ENCODE measurements at regions not wholly inside any gene's neighbourhood (a gene's known extent, or its start where the extent isn't known, plus 50 kb on each side); places are given as distances from the start of the nearest gene placed in this dataset.
"Not testable (repeated sequence)": the region's sequence is repeated elsewhere in the genome, so short reads cannot be mapped to it uniquely, and the experiment has no call there.

DNA sequence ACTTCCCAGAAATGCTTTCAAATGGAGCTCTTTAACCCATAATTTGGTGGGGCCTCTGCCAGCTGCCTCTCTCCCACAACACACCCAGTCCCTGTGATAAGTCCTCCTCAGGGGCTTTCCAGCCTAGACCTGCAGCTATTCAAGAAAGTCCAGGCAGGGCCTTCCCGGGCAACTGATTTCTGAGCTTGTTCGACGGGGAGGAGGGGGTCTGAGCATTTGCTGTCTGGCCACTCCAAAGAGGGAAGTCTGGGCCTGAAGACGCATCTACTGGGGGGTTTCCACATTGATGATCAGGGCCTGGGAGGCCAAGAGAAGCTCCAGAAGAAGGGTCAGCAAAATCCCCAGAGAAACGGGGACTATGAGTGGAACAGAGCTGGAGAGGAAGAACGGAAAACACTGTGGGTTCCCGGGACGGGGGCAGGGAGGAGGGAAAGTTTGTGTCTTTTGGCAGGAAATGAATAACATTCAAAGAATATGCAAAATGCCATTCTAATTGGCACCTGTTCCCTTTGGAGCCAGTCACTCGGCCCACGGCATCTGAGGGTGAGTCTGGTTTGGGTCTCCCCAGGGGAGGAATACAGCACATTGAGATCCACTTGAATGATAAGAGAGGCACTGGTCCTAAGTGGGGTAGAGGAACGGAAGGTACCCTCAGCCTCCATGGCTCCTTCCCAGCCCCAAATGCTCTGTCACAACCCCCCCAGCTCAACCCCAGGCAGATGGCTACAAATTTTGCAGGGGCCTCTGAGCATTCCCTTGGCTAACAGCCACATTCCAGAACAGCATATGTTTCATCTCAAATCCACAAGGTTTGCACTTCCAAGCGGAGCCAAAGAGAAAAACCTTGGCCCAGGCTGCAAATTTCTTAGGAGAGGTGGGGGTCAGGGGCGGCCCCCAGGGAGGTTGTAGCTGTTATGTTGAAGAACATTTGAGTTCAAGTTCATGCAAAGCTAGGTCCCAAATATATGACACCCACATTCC lies 72.0 kb downstream of the RPUSD4 start:
- no peak for DNase-seq (ENCODE audit: insufficient read length, low spot score)
- TF ChIP-seq SPI1 (IDR thresholded peaks at IDR 0.05; ENCODE audit: low read depth, low read length) (no peak), POLR2A (IDR thresholded peaks at IDR 0.05; ENCODE audit: low read depth, low read length) (no peak), POU2F2 (IDR thresholded peaks at IDR 0.05; ENCODE audit: low read depth, low read length) (no peak), TAF1 (IDR thresholded peaks at IDR 0.05; ENCODE audit: low read depth, low read length) (no peak), PAX5 (IDR thresholded peaks at IDR 0.05; ENCODE audit: insufficient read depth, low read length, severe bottlenecking) (no peak), POLR2AphosphoS5 (IDR thresholded peaks at IDR 0.05; ENCODE audit: low read depth, low read length) (no peak)
- FAIRE-seq: no peak

DNA sequence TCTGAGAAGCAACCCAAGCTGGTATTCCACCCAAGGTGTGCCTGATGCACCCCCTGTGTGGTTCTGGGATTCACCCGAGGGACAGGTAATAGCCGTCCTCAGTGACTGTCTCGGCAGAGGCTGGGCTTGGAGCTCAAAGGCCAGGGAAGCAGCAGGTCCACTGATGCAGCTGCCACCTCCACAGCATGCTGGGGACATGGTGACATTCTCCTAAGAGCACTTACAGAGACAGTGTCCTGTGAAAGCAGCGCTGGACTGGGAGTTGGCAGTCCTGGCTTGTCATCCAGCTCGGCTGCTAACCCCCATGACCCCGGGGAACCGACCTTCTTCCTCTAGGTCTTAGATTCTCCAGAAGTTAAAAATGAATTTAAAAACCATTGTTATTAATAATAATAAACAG lies 72.8 kb downstream of the RPUSD4 start:
- DNase-seq (ENCODE audit: insufficient read length, low spot score) (no peak), FAIRE-seq (no peak)
- TF ChIP-seq POU2F2 (IDR thresholded peaks at IDR 0.05; ENCODE audit: low read depth, low read length) (no peak), TAF1 (IDR thresholded peaks at IDR 0.05; ENCODE audit: low read depth, low read length) (no peak), SPI1 (IDR thresholded peaks at IDR 0.05; ENCODE audit: low read depth, low read length) (no peak), POLR2AphosphoS5 (IDR thresholded peaks at IDR 0.05; ENCODE audit: low read depth, low read length) (no peak), POLR2A (IDR thresholded peaks at IDR 0.05; ENCODE audit: low read depth, low read length) (no peak), PAX5 (IDR thresholded peaks at IDR 0.05; ENCODE audit: insufficient read depth, low read length, severe bottlenecking) (no peak)

DNA sequence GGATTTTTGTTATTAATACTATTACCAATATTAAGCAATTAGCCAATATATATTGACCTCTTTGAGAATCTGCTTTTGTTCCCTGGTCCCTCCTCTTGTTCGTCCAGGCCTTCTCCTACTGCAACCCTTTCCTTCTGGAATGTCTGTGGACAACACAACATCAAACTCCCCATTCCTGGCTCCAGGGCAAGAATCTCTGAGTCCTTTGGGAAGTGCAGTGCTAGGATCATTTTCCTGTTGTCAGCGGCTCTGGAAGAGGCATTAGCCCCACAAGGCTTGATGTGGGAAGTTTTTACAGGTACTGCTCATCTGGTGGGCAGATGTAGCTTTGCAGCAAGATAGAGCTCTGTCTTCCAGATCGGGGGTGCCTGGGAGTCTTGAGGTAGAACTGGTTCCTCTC lies 74.3 kb downstream of the RPUSD4 start:
- no peak for DNase-seq (ENCODE audit: insufficient read length, low spot score)
- no peak for TF ChIP-seq POLR2AphosphoS5 (IDR thresholded peaks at IDR 0.05; ENCODE audit: low read depth, low read length)
- no peak for TF ChIP-seq POU2F2 (IDR thresholded peaks at IDR 0.05; ENCODE audit: low read depth, low read length)
- no peak for TF ChIP-seq POLR2A (IDR thresholded peaks at IDR 0.05; ENCODE audit: low read depth, low read length)
- TF ChIP-seq PAX5 (IDR thresholded peaks at IDR 0.05; ENCODE audit: insufficient read depth, low read length, severe bottlenecking): no peak
- TF ChIP-seq SPI1 (IDR thresholded peaks at IDR 0.05; ENCODE audit: low read depth, low read length): no peak
- TF ChIP-seq TAF1 (IDR thresholded peaks at IDR 0.05; ENCODE audit: low read depth, low read length): no peak
- FAIRE-seq: no peak

DNA sequence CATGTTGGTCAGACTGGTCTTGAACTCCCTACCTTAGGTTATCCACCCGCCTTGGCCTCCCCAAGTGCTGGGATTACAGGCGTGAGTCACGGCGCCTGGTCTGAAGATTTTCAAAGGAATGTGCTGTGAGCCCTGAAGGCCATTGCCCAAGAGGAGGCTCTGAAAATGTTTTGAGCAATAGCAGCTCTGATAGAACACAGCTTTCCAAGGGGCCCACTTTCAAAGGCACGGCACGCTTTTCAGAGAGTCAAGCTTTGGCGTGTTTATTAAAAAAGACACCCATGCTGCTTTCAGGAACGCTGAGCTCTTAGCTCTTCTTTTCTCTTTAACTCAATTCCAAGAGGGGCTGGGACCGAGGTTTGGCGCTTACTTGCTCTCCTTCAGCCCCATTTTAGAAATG lies 73.8 kb upstream of the CDON start:
- no peak for DNase-seq (ENCODE audit: insufficient read length, low spot score)

DNA sequence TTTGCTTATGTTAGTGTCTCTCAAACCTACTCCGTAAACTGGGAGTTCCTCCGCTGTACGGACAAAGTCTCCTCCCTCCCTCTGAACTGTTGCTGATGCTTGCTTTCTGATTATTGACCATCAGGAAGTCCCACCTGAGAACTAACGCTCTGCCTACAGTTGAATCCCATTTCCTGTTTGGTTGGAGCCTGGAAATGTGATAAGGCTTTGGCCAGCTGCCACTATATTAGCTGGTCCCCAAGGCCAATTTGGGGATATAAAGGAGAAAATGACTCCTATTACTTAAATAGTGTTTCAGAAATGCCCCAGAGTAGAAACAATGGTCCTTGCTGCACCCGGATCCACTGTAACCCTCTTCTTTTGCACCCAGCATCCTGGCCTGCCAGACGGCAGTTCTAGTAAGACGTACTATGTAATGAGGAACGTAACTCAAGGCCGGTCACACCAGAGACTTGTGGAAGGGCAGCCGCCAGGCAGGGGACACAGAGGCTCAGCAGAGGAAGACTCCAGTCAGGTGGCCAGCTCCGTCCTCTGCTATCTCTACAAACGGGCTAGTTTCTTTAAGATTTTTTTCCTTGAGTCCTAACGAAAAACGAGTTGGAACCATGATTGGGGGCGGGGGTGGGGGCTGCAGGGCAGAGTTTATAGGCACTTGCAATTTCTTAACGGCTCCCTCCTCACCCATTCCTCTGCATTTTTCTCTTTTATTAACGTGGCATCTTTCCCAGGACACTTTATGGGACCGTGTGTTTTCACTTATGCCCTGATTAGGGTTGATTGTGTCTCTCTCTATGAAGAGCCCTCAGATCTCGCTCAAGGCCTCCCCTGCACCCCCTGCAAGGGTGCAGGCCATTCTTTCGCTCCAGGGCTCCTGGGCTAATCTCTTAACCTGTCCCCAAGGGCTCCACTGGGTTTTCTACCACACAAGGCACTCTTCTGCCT lies 72.8 kb upstream of the CDON start:
- FAIRE-seq (no peak), DNase-seq (ENCODE audit: insufficient read length, low spot score) (no peak)
- TF ChIP-seq POLR2AphosphoS5 (IDR thresholded peaks at IDR 0.05; ENCODE audit: low read depth, low read length) (no peak), POLR2A (IDR thresholded peaks at IDR 0.05; ENCODE audit: low read depth, low read length) (no peak), SPI1 (IDR thresholded peaks at IDR 0.05; ENCODE audit: low read depth, low read length) (no peak), POU2F2 (IDR thresholded peaks at IDR 0.05; ENCODE audit: low read depth, low read length) (no peak), TAF1 (IDR thresholded peaks at IDR 0.05; ENCODE audit: low read depth, low read length) (no peak), PAX5 (IDR thresholded peaks at IDR 0.05; ENCODE audit: insufficient read depth, low read length, severe bottlenecking) (no peak)

More for the DNA sequence above, 73.8 kb upstream of the CDON start:
- FAIRE-seq: no peak
- TF ChIP-seq SPI1 (IDR thresholded peaks at IDR 0.05; ENCODE audit: low read depth, low read length) (no peak), PAX5 (IDR thresholded peaks at IDR 0.05; ENCODE audit: insufficient read depth, low read length, severe bottlenecking) (no peak), POLR2AphosphoS5 (IDR thresholded peaks at IDR 0.05; ENCODE audit: low read depth, low read length) (no peak), POU2F2 (IDR thresholded peaks at IDR 0.05; ENCODE audit: low read depth, low read length) (no peak), TAF1 (IDR thresholded peaks at IDR 0.05; ENCODE audit: low read depth, low read length) (no peak), POLR2A (IDR thresholded peaks at IDR 0.05; ENCODE audit: low read depth, low read length) (no peak)

DNA sequence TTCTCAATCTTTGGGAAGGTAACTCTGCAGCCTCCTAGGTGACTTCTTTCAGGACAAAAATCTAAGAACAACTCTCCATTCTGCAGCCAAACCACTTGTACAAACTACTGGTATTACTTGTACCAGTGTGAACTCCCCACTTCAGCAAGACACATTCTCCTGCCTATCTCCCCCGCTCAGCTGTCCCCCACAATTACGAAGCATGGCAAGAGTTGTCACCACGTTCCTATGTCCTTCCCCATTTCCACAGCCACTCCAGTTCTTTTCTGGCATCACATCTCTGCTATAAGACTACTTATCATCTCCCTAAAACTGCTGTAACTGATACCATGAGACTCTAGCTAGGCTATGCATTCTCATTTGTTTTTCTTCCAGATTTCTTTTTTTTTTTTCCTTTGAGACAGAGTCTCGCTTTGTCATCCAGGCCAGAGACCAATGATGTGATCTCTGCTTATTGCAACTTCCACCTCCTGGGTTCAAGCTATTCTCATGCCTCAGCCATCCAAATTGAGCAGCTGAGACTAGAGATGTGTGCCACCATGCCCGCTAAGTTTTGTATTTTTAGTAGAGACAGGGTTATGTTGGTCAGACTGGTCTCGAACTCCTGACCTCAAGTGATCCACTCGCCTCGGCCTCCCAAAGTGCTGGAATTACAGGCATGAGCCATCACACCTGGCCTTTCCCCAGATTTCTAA lies 71.9 kb upstream of the CDON start:
- TF ChIP-seq POU2F2 (IDR thresholded peaks at IDR 0.05; ENCODE audit: low read depth, low read length) (no peak), POLR2A (IDR thresholded peaks at IDR 0.05; ENCODE audit: low read depth, low read length) (no peak), SPI1 (IDR thresholded peaks at IDR 0.05; ENCODE audit: low read depth, low read length) (no peak), TAF1 (IDR thresholded peaks at IDR 0.05; ENCODE audit: low read depth, low read length) (no peak), PAX5 (IDR thresholded peaks at IDR 0.05; ENCODE audit: insufficient read depth, low read length, severe bottlenecking) (no peak), POLR2AphosphoS5 (IDR thresholded peaks at IDR 0.05; ENCODE audit: low read depth, low read length) (no peak)
- DNase-seq (ENCODE audit: insufficient read length, low spot score) (no peak), FAIRE-seq (no peak)

DNA sequence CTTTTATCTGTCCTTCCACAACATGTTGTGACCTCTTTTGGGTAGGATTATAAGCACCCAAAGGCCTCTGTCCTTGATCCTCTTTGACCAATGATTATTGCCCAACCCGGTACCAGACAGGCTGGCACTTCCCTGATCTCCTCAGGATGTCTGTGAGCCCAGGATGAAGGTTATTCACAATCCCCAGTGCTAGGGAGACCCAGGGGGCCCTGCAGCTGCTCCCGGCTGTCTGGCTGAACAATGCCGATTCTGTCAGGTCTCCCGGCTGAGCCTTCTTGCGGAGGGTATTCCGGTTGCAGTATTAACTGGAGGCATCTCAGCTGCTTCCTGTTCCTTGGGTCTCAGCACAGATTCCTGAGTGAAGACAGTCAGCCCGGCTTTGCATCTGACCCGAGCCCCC lies 71.2 kb upstream of the CDON start:
- TF ChIP-seq PAX5 (IDR thresholded peaks at IDR 0.05; ENCODE audit: insufficient read depth, low read length, severe bottlenecking) (no peak), TAF1 (IDR thresholded peaks at IDR 0.05; ENCODE audit: low read depth, low read length) (no peak), POLR2A (IDR thresholded peaks at IDR 0.05; ENCODE audit: low read depth, low read length) (no peak), SPI1 (IDR thresholded peaks at IDR 0.05; ENCODE audit: low read depth, low read length) (no peak), POLR2AphosphoS5 (IDR thresholded peaks at IDR 0.05; ENCODE audit: low read depth, low read length) (no peak), POU2F2 (IDR thresholded peaks at IDR 0.05; ENCODE audit: low read depth, low read length) (no peak)
- no peak for FAIRE-seq
- DNase-seq (ENCODE audit: insufficient read length, low spot score): no peak

DNA sequence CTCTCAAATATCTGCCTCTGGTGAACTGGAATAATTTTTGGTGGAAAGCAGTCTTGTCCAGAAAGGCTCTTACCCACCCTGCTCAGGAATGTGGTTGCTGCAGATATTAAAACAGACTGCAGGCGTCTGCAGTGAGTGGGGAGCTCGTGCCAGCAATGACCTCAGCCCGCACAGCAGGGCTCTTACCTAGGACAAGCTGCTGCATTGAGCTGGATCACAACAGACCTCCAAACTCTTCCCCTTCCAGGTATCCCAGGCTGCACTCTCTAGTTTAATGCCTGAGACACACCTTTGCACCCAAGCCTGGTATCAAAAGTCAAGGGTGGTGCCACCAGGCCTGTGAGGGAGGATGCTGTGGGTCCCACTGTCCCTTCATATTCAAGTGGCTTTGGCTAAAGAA lies 69.7 kb upstream of the CDON start:
- no peak for FAIRE-seq

DNA sequence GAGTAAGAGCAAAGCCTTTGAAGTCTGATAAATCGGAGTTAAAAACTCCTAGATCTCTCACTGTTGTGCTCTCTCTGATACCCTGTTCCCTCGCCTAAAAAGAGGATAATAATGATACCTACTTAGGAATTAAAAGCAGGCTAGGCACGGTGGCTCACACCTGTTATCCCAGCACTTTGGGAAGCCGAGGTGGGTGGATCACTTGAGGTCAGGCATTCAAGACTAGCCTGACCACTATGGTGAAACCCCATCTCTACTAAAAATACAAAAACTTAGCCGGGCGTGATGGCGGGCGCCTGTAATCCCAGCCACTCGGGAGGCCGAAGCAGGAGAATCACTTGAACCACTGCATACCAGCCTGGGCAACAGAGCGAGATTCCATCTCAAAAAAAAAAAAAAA lies 68.1 kb upstream of the CDON start:
- not testable (repeated sequence) for FAIRE-seq; DNase-seq (ENCODE audit: insufficient read length, low spot score)

More for the DNA sequence above, 69.7 kb upstream of the CDON start:
- no peak for DNase-seq (ENCODE audit: insufficient read length, low spot score)
- TF ChIP-seq SPI1 (IDR thresholded peaks at IDR 0.05; ENCODE audit: low read depth, low read length): no peak
- TF ChIP-seq PAX5 (IDR thresholded peaks at IDR 0.05; ENCODE audit: insufficient read depth, low read length, severe bottlenecking): no peak
- no peak for TF ChIP-seq POLR2AphosphoS5 (IDR thresholded peaks at IDR 0.05; ENCODE audit: low read depth, low read length)
- no peak for TF ChIP-seq TAF1 (IDR thresholded peaks at IDR 0.05; ENCODE audit: low read depth, low read length)
- TF ChIP-seq POLR2A (IDR thresholded peaks at IDR 0.05; ENCODE audit: low read depth, low read length): no peak
- TF ChIP-seq POU2F2 (IDR thresholded peaks at IDR 0.05; ENCODE audit: low read depth, low read length): no peak

Measured in GM12891 (cell line).